K562 (cell line): ENCODE measurements at regions not wholly inside any gene's neighbourhood (a gene's known extent, or its start where the extent isn't known, plus 50 kb on each side); places are given as distances from the start of the nearest gene placed in this dataset.

Source experiments
- ATAC-seq: fragments of 200-7000 bp; cut with Tn5 transposase; 3 replicates; pipeline ENCODE4 v1.9.1; 2020; ENCODE audit warnings: moderate library complexity
- BruUV-seq: library from RNA; stranded (reverse); fragments of 400-500 nt; replicated peaks from 2 replicates; lab custom pipeline; 2021; lab: Mats Ljungman, UMichigan
- CTCF ChIA-PET: fragments of 300-600 bp; formaldehyde crosslinking; extraction: SDS; loops from one replicate; lab custom pipeline; 2021; ENCODE audit warnings: low intra/inter-chr PET ratio; lab: Yijun Ruan, JAX
- POLR2A ChIA-PET: fragments of 300-600, 350-650 bp; sonication (Branson Sonifier 250); formaldehyde crosslinking; extraction: SDS; loops from one replicate; lab custom pipeline; 2021; ENCODE audit warnings: antibody characterized with exemption, inconsistent platforms; lab: Yijun Ruan, JAX
- DNase-seq, 4 experiments: peaks; one replicate each; pipeline versions ENCODE4 v3.0.0 to v3.0.0-alpha.2; 2011 to 2018; ENCODE audit warnings: low spot score in 3 of 4, mixed read lengths in 3 of 4; ENCODE audit errors: extremely low read depth in 1 of 4
- FAIRE-seq: peaks from 2 replicates; lab custom pipeline; 2011; peaks lifted over from hg19 to GRCh38; lab: Jason Lieb, UNC
- H2AFZ ChIP-seq: 2 replicates; pipeline ENCODE4 v1.6.0; 2011; ENCODE audit warnings: low read depth, low read length, control low read depth, inconsistent platforms
- H3K27ac ChIP-seq: fragments of 200-600 bp; 3 replicates; pipeline ENCODE4 v1.8.0; 2011; ENCODE audit warnings: low read depth, mild to moderate bottlenecking, control low read depth, inconsistent platforms, low read length, moderate library complexity, mixed read lengths; ENCODE audit errors: extremely low read depth
- H3K27me3 ChIP-seq, 2 experiments: fragments of 300-600 bp in 1 of 2; 2 replicates in 1 of 2; 3 replicates in 1 of 2; pipeline versions ENCODE4 v1.6.0 to v1.8.0; 2011; ENCODE audit warnings: inconsistent platforms in 2 of 2, low read length in 2 of 2, mild to moderate bottlenecking in 1 of 2, mixed read lengths in 1 of 2, moderate library complexity in 1 of 2; ENCODE audit not compliant: control insufficient read depth in 2 of 2, insufficient read depth in 2 of 2
- H3K36me3 ChIP-seq: fragments of 300-600 bp; 3 replicates; pipeline ENCODE4 v1.8.0; 2011; ENCODE audit warnings: mild to moderate bottlenecking, low read length, inconsistent platforms; ENCODE audit not compliant: control insufficient read depth, insufficient read depth
- H3K4me1 ChIP-seq, 2 experiments: fragments of 200-600 bp in 1 of 2; replicated peaks in 1 of 2; 2 replicates in 1 of 2; 3 replicates in 1 of 2; pipeline versions ENCODE4 v1.5.1 to v1.8.0; 2011; ENCODE audit warnings: inconsistent platforms in 2 of 2, low read length in 2 of 2, mild to moderate bottlenecking in 1 of 2, mixed read lengths in 1 of 2, moderate library complexity in 1 of 2; ENCODE audit not compliant: control insufficient read depth in 2 of 2, insufficient read depth in 2 of 2
- H3K4me2 ChIP-seq: 2 replicates; pipeline ENCODE4 v1.6.1; 2011; ENCODE audit warnings: low read length, control low read depth, inconsistent platforms, mixed read lengths; ENCODE audit not compliant: insufficient read depth
- H3K4me3 ChIP-seq: fragments of 200-600 bp; sonication (generic), shearing (Covaris generic); 2 replicates; pipeline ENCODE4 v1.5.1; 2016; ENCODE audit warnings: control low read depth, inconsistent platforms
- H3K79me2 ChIP-seq: fragments of 200-600 bp; 3 replicates; pipeline ENCODE4 v1.8.0; 2011; ENCODE audit warnings: low read length, inconsistent platforms; ENCODE audit not compliant: control insufficient read depth, insufficient read depth
- H3K9ac ChIP-seq, 2 experiments: 2 replicates each; pipeline versions ENCODE4 v1.6.0 to v1.6.1; 2011; ENCODE audit warnings: low read depth in 2 of 2, low read length in 2 of 2, control low read depth in 1 of 2, inconsistent platforms in 1 of 2, mild to moderate bottlenecking in 1 of 2, mixed read lengths in 1 of 2; ENCODE audit not compliant: insufficient read depth in 1 of 2
- H3K9me1 ChIP-seq: one replicate; pipeline ENCODE4 v1.6.0; 2011; ENCODE audit warnings: inconsistent platforms, mild to moderate bottlenecking, low read length, moderate library complexity; ENCODE audit not compliant: control insufficient read depth, insufficient read depth
- H3K9me3 ChIP-seq: replicated peaks from 2 replicates; pipeline ENCODE4 v1.5.1; 2011; ENCODE audit warnings: low read depth, low read length, inconsistent platforms; ENCODE audit not compliant: control insufficient read depth, insufficient read depth
- H4K20me1 ChIP-seq: replicated peaks from 2 replicates; pipeline ENCODE4 v1.6.1; 2011; ENCODE audit warnings: low read length, inconsistent platforms, mixed read lengths; ENCODE audit not compliant: control insufficient read depth, insufficient read depth
- CCAR2 ChIP-seq: fragments of 200-400 bp; formaldehyde crosslinking; IDR thresholded peaks from 2 replicates; pipeline ENCODE4 v1.6.1; 2017; ENCODE audit warnings: mild to moderate bottlenecking, low read depth, low read length
- CEBPZ ChIP-seq: fragments of 150-350 bp; IDR thresholded peaks from 2 replicates; pipeline ENCODE4 v1.6.1; 2014; ENCODE audit warnings: low read depth, mild to moderate bottlenecking, low read length, borderline replicate concordance
- DMBX1 ChIP-seq: fragments of 250-450 bp; sonication (Bioruptor Pico); IDR thresholded peaks from 2 replicates; pipeline ENCODE4 v1.8.0; 2022; ENCODE audit warnings: inconsistent platforms, mild to moderate bottlenecking, moderate library complexity, borderline replicate concordance
- HMG20B ChIP-seq: fragments of 250-450 bp; sonication (Bioruptor Pico); IDR thresholded peaks from 2 replicates; pipeline ENCODE4 v1.5.0; 2021; ENCODE audit warnings: mild to moderate bottlenecking
- KLF1 ChIP-seq: fragments of 450-650 bp; IDR thresholded peaks from 2 replicates; pipeline ENCODE4 v1.6.1; 2016; ENCODE audit warnings: missing genetic modification characterization, missing compliant biosample characterization
- ZNF407 ChIP-seq: fragments of 450-650 bp; IDR thresholded peaks from 2 replicates; pipeline ENCODE4 v1.6.1; 2016; ENCODE audit warnings: low read depth
- WGBS: fragments of 100-300 bp; shearing (Covaris generic); methylation state at CpG from one replicate; pipeline ENCODE4 v1.1.6; 2016; ENCODE audit warnings: low coverage, mixed read lengths; ENCODE audit not compliant: insufficient coverage; ENCODE audit errors: missing lambda C conversion rate; 5-methylcytosine and 5-hydroxymethylcytosine counted together
- in situ Hi-C: fragments of 300-500 bp; cut with MboI; formaldehyde crosslinking; loops from 4 replicates; pipeline ENCODE4 v1.15.0; 2018; ENCODE audit warnings: inconsistent platforms, mixed read lengths
- intact Hi-C: fragments of 100-400 bp; cut with micrococcal nuclease; formaldehyde crosslinking; loops from 2 replicates; pipeline ENCODE4 v1.14.2; 2022

GRCh38 chr6:10141746-10142443, 273.0 kb downstream of the TFAP2A start:
- no peak overlapping the region for H3K4me2 ChIP-seq

More at GRCh38 chr6:10141746-10142443, 273.0 kb downstream of the TFAP2A start:
- WGBS: 11% methylated on average over 3 of the region's 3 CpGs
- ChIA-PET CTCF (no interaction called here), POLR2A (interaction anchor here (1.5 kb wide), 1 partner anchor 15 kb away, joined by 3 read pairs; no protein-coding TSS in a partner anchor)
- intact Hi-C loops: no loop called here
- H3K27ac ChIP-seq: no peak overlapping the region
- H3K79me2 ChIP-seq: no peaks in the 10 kb centered on the region
- H3K36me3 ChIP-seq: no peaks in the 10 kb centered on the region
- no peak for DNase-seq
- no peak overlapping the region for H3K4me3 ChIP-seq
- no peak overlapping the region for H3K9ac ChIP-seq
- no peak for FAIRE-seq
- no peaks in the 10 kb centered on the region for H3K9me1 ChIP-seq
- no peaks in the 10 kb centered on the region for H3K9me3 ChIP-seq
- no peak for TF ChIP-seq ZNF407
- no peak for TF ChIP-seq CEBPZ
- TF ChIP-seq HMG20B (CRISPR knock-in tag): no peak
- TF ChIP-seq CCAR2: no peak
- no peak for TF ChIP-seq DMBX1
- no peak for TF ChIP-seq KLF1 (tag)
- TF ChIP-seq, all 486 proteins: peak for 0
- no peaks in the 10 kb centered on the region for H3K4me1 ChIP-seq
- H2AFZ ChIP-seq: no peak overlapping the region
- no peaks in the 10 kb centered on the region for H3K27me3 ChIP-seq
- in situ Hi-C loops: no loop called here
- ATAC-seq: no peak
- BruUV-seq: no TSS peak
- no peaks in the 10 kb centered on the region for H4K20me1 ChIP-seq
